Trophoblast cell (in vitro differentiated cells and primary cell): ENCODE measurements at regions not wholly inside any gene's neighbourhood (a gene's known extent, or its start where the extent isn't known, plus 50 kb on each side); places are given as distances from the start of the nearest gene placed in this dataset.

Source experiments
- DNase-seq, 2 donors: peaks; one replicate each; pipeline ENCODE4 v3.0.0-alpha.2; 2016
- H2AFZ ChIP-seq: 2 replicates; pipeline ENCODE4 v1.6.1; 2013; ENCODE audit warnings: low read length, moderate library complexity, mild to moderate bottlenecking; ENCODE audit not compliant: insufficient read depth, poor library complexity
- H2AK5ac ChIP-seq: 2 replicates; pipeline ENCODE4 v1.6.1; 2013; ENCODE audit warnings: mild to moderate bottlenecking, low read length
- H2BK120ac ChIP-seq: 2 replicates; pipeline ENCODE4 v1.6.1; 2013; ENCODE audit warnings: low read length, mild to moderate bottlenecking, moderate library complexity; ENCODE audit not compliant: insufficient read depth, poor library complexity
- H2BK12ac ChIP-seq: 2 replicates; pipeline ENCODE4 v1.6.1; 2013; ENCODE audit warnings: mild to moderate bottlenecking, low read length, moderate library complexity
- H2BK5ac ChIP-seq: 2 replicates; pipeline ENCODE4 v1.6.1; 2013; ENCODE audit warnings: low read length, low read depth, moderate library complexity, mild to moderate bottlenecking; ENCODE audit not compliant: poor library complexity
- H3K14ac ChIP-seq: 2 replicates; pipeline ENCODE4 v1.6.1; 2013; ENCODE audit warnings: mild to moderate bottlenecking, low read length
- H3K18ac ChIP-seq: 2 replicates; pipeline ENCODE4 v1.6.1; 2013; ENCODE audit warnings: mild to moderate bottlenecking, low read length
- H3K23ac ChIP-seq: 2 replicates; pipeline ENCODE4 v1.6.1; 2013; ENCODE audit warnings: low read length
- H3K27ac ChIP-seq: 2 replicates; pipeline ENCODE4 v1.5.1; 2013; ENCODE audit warnings: low read depth, mild to moderate bottlenecking, inconsistent platforms, low read length, moderate library complexity
- H3K27me3 ChIP-seq: 2 replicates; pipeline ENCODE4 v1.6.1; 2013; ENCODE audit warnings: inconsistent platforms, mild to moderate bottlenecking, low read length, moderate library complexity; ENCODE audit not compliant: insufficient read depth
- H3K36me3 ChIP-seq, 2 experiments: 1 replicate in 1 of 2; 2 replicates in 1 of 2; pipeline ENCODE4 v1.6.1; 2013; ENCODE audit warnings: low read length in 2 of 2, mild to moderate bottlenecking in 2 of 2, moderate library complexity in 1 of 2; ENCODE audit not compliant: insufficient read depth in 2 of 2, control insufficient read depth in 1 of 2
- H3K4ac ChIP-seq: 2 replicates; pipeline ENCODE4 v1.6.1; 2013; ENCODE audit warnings: low read depth, mild to moderate bottlenecking, low read length, moderate library complexity
- H3K4me1 ChIP-seq, 2 experiments: 1 replicate in 1 of 2; 2 replicates in 1 of 2; pipeline ENCODE4 v1.6.1; 2013; ENCODE audit warnings: low read length in 2 of 2, mild to moderate bottlenecking in 2 of 2, moderate library complexity in 1 of 2; ENCODE audit not compliant: insufficient read depth in 2 of 2, control insufficient read depth in 1 of 2
- H3K4me2 ChIP-seq: 2 replicates; pipeline ENCODE4 v1.6.1; 2013; ENCODE audit warnings: inconsistent platforms, mild to moderate bottlenecking, low read length, moderate library complexity
- H3K4me3 ChIP-seq: 2 replicates; pipeline ENCODE4 v1.5.1; 2013; ENCODE audit warnings: mild to moderate bottlenecking, low read depth, low read length, inconsistent platforms
- H3K79me1 ChIP-seq: one replicate; pipeline ENCODE4 v1.6.1; 2013; ENCODE audit warnings: low read length
- H3K79me2 ChIP-seq: 2 replicates; pipeline ENCODE4 v1.6.1; 2013; ENCODE audit warnings: low read length, mild to moderate bottlenecking; ENCODE audit not compliant: control insufficient read depth, insufficient read depth, poor library complexity
- H3K9ac ChIP-seq: 2 replicates; pipeline ENCODE4 v1.6.1; 2013; ENCODE audit warnings: mild to moderate bottlenecking, low read length
- H3K9me3 ChIP-seq: 2 replicates; pipeline ENCODE4 v1.6.1; 2013; ENCODE audit warnings: low read depth, mild to moderate bottlenecking, control low read depth, inconsistent platforms, low read length; ENCODE audit not compliant: insufficient read depth
- H4K12ac ChIP-seq: 2 replicates; pipeline ENCODE4 v1.6.1; 2013; ENCODE audit warnings: low read depth, mild to moderate bottlenecking, low read length, moderate library complexity
- H4K8ac ChIP-seq: 2 replicates; pipeline ENCODE4 v1.6.1; 2013; ENCODE audit warnings: low read depth, mild to moderate bottlenecking, low read length, moderate library complexity
- H4K91ac ChIP-seq: one replicate; pipeline ENCODE4 v1.6.1; 2013; ENCODE audit warnings: low read depth, mild to moderate bottlenecking, low read length, moderate library complexity
- WGBS: extraction: QIAGEN DNeasy Blood & Tissue Kit; methylation state at CpG from one replicate; pipeline ENCODE4 v1.1.7; 2013; ENCODE audit warnings: missing lambda C conversion rate; ENCODE audit not compliant: insufficient read length, insufficient coverage; ENCODE audit errors: extremely low coverage; 5-methylcytosine and 5-hydroxymethylcytosine counted together

DNA sequence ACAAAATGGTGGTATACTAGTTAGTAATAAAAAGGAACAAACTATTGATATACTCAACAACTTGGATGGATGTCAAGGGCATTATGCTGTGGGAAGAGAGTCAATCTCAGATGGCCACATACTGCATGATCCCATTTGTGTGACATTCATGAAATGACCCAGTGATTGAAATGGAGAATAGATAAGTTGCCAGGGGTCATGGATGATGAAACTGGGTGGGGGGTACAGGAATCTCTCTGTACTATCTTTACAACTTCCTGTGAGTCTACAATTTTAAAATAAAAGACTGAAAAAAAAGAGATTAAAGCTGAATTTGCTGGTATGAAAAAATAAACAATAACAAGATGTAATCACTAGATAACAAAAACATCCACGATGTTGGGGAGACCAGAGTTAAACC, 70.5 kb upstream of the CDYL2 start:
- Histone ChIP-seq H3K9ac (no peak overlapping the region), H2BK12ac (no peak overlapping the region)

DNA sequence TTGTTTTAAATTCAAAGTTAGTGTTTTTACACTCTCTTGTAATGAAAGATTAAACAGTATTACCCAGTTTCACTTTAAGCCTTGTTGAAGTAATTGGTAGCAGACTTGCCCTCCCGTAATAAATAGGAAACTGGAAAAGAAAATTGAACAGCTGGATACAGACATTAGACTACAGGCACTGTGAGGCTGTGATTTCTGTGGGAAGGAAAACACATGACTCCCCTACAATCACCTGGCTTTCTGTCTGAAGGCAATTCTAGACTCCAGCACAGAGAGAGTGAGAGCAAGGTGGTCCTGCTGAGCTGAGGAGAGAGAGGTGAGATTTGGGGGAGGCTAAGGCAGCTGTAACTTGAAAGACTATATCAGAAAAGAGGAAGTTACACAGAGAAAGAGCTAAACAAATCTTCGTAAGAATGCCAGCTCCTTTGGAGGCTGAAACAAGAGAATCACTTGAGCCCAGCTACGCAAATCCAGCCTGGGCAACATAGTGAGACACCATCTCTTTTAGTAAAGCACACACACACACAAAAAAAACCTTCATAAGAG, 57.8 kb upstream of the CDYL2 start:
- no peak overlapping the region for H3K4me2 ChIP-seq
- no CpG with 5 or more reads among the region's 3 CpGs for WGBS
- no peak overlapping the region for H3K9ac ChIP-seq
- no peaks in the 10 kb centered on the region for H3K4me1 ChIP-seq
- H2AFZ ChIP-seq: no peak overlapping the region
- no peak overlapping the region for H2BK5ac ChIP-seq
- H3K36me3 ChIP-seq: no peaks in the 10 kb centered on the region
- no peak overlapping the region for H4K8ac ChIP-seq
- no peaks in the 10 kb centered on the region for H3K9me3 ChIP-seq
- H4K12ac ChIP-seq: no peak overlapping the region
- H3K79me1 ChIP-seq: no peaks in the 10 kb centered on the region
- no peak overlapping the region for H3K4me3 ChIP-seq
- H3K27ac ChIP-seq: no peak overlapping the region
- no peaks in the 10 kb centered on the region for H3K27me3 ChIP-seq
- no peak overlapping the region for H3K23ac ChIP-seq
- no peak for DNase-seq
- H3K79me2 ChIP-seq: no peaks in the 10 kb centered on the region
- H2AK5ac ChIP-seq: no peak overlapping the region
- no peak overlapping the region for H4K91ac ChIP-seq
- no peak overlapping the region for H3K14ac ChIP-seq
- no peak overlapping the region for H3K18ac ChIP-seq
- no peak overlapping the region for H2BK120ac ChIP-seq
- H2BK12ac ChIP-seq: no peak overlapping the region
- no peak overlapping the region for H3K4ac ChIP-seq

More for the DNA sequence above, 70.5 kb upstream of the CDYL2 start:
- no peak overlapping the region for H3K27ac ChIP-seq
- H3K4me3 ChIP-seq: no peak overlapping the region
- no peak overlapping the region for H2BK5ac ChIP-seq
- no peaks in the 10 kb centered on the region for H3K9me3 ChIP-seq
- no peak overlapping the region for H2AFZ ChIP-seq
- H3K23ac ChIP-seq: no peak overlapping the region
- H4K12ac ChIP-seq: no peak overlapping the region
- no peak overlapping the region for H3K18ac ChIP-seq
- no peak overlapping the region for H2BK120ac ChIP-seq
- H3K79me1 ChIP-seq: no peaks in the 10 kb centered on the region
- no peak overlapping the region for H3K4me2 ChIP-seq
- no peaks in the 10 kb centered on the region for H3K36me3 ChIP-seq
- no peaks in the 10 kb centered on the region for H3K4me1 ChIP-seq
- no peak overlapping the region for H2AK5ac ChIP-seq
- H4K91ac ChIP-seq: no peak overlapping the region
- WGBS: no CpG with 5 or more reads among the region's 1 CpG
- H4K8ac ChIP-seq: no peak overlapping the region
- no peaks in the 10 kb centered on the region for H3K27me3 ChIP-seq
- no peak for DNase-seq
- H3K4ac ChIP-seq: no peak overlapping the region
- H3K14ac ChIP-seq: no peak overlapping the region
- H3K79me2 ChIP-seq: no peaks in the 10 kb centered on the region
